ENCODE measurements at regions not wholly inside any gene's neighbourhood (a gene's known extent, or its start where the extent isn't known, plus 50 kb on each side); places are given as distances from the start of the nearest gene placed in this dataset.
A peak's percentile ranks its signal among the peaks of the same experiment; 100 is the strongest.

DNA sequence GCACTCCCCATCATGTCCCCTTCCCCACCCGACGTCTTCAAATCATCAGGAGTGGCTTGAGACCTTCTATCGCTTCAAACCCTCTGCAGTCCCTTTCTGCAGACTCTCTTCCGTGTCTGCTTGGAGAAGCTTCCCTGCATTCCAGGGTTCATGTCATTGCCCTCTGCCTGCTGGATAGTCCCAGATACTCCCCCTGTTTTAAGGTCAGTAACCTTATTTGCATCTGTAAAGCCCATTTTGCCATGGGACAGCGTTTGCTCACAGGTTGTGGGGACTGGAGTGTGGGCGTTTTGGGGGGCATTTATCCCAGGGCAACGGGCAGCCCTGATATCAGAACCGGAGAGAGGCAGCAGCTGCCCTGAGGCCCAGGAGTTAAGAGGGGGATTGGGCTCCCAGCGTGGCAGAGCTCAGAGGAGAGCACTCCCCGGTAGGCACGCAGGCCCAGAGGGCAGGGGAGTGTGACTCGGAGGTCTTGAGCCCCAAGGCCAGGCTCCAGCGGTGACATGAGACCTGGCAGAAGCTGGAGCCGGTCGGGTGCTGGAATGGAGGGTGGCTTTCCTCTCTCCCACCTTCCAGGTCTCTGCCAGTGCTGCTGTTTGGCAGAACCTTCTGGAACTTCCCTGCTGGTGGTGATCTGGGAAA, 73.8 kb downstream of the RTP5 start:
- no peak for DNase-seq

DNA sequence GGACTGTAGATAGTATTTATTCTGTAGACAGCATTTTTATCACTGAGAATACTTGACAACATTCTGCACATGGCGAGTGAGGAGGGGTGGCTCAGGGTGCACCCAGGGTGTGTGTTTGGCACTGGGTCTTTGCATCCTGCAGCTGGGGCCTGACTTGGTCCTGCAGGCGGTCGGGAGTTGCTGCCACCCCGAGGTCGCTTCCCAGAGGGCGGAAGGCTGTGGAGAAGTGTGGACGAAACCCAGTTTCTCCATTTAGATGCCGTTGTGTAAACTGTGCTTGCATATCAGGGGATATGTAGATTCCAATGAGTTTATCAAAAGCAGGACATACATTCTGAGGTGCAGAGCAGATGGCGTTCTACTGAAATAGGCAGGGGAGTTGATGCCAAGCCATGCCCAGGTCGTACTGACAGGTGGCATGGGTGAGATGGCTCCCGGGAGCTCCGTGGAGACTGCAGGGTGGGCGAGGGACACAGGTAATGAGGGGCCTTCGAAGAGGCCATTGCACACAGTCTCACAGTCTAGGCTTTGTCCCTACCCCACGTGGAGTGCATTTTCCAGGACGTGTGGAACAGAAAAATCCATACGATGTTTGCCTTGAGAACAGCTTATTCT, 74.5 kb downstream of the RTP5 start:
- no peak for DNase-seq

DNA sequence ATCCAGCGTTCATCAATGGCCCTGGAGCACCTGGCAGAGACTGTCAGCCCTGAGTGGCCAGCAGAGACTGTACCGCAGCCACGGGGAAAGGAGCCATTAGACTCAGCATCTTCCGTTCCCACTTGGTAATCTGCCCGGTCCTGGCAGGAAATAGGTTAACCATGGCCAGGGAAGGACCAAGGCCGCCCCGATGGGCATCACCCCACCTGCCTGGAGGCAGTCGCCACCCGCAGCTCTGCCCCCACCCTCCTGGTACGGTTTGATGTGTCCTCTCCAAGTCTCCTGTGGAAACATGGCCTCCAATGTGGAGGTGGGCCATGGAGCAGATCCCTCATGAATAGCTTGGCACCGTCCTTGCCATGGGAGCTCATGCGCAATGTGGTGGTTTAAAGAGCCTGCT, 75.3 kb downstream of the RTP5 start:
- no peak for DNase-seq

DNA sequence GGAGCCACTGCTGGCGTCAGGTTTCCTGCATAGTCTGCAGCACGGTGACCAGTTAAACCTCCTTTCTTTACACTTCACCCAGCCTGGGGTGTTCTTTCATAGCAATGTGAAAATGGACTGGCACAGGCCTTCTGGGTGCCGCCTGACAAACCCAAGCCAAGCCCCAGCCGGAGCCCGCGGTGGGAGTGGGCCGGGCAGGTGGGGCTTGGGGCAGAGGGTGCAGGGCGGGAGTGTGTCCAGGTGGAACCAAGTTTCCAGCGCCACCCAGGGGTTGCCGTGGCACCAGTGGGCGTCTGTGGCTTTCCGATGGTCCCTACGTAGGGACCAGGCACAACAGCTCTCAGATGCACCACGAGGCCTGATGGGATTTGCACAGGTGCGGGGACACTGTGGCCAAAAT, 75.8 kb downstream of the RTP5 start:
- DNase-seq: no peak

DNA sequence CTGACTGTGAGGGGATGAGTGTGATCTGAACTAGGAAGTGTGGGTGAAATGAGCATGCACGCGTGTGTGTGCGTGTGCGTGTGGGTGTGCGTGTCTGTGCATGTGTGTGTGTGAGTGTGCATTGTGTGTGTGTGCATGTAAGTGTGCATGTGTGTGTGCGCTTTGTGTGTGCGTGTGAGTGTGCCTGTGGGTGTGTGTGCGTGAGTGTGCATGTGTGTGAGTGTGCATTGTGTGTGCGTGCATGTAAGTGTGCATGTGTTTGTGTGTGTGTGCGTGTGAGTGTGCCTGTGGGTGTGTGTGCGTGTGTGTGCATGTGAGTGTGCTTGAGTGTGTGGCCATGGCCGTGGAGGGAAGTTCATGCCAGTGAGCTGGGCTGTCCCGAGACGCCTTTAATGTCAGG, 76.3 kb downstream of the RTP5 start:
- no peak for DNase-seq

DNA sequence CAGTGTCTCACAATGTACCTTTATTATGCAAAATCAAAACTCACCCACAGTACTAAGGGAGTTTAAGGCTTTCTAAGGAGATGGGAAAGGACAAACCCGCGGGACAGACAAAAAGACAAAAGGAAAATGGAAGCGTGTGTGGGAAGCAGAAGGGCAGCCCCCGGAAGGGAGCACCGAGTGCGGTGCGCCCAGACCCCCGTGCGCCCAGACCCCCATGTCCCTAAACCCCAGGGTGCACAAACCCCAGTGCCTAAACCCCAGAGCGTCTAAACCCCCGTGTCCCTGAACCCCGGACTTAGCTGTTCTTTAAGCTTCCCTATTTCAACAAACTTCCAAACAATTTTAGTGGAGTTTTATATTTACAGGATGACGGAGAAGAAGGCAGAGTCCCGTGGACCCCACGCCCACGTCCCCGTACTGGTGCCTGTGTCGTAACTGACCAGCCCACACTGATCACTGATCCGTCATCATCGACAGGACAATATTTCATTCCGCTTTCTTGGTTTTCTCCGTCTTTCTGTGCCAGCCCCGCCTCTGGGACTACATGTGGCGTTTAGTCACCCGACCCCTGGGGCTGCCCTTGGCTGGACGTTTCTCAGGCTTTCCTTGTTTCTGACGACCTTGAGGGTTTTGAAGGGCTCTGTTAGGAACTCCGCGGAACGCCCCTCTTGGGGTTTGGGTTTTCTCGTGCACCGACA, 76.9 kb downstream of the RTP5 start:
- DNase-seq: no peak

DNA sequence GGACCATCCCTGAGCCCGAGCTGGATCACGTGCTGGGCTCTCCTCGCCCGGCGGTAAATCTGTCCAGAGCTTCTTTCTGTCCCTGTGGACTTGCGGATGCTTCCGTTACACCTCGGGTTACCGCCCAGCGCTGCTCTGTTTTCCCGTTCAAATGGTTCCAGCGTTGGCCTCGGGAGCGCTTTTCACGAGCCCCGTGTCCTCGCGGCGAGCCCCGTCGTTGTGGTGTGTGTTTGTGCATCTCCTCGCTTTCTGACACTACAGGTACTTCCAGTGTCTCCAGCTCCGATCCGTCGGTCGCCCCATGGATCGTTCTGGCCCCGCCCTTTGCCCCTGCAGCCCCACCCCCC, 77.4 kb downstream of the RTP5 start:
- no peak for DNase-seq

DNA sequence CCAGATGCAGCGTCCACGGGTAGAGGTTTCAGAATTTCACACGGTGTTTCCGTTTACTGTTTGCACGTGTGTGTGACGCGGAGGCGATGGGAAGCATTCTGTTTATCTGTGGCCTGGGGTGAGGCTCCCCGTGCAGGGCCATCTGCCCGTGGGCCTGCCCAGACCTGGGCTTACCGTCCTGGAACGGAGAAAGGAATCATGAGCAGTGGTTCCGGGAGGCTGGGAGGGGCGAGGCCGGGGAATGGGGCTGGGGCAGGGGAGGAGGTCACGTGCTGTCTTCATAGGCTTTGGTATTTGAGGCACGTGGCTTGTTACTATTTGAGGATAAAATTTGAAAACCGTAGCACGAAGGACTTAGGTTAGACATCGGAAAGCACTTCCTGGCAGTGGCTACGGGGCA, 77.9 kb downstream of the RTP5 start:
- no peak for DNase-seq

DNA sequence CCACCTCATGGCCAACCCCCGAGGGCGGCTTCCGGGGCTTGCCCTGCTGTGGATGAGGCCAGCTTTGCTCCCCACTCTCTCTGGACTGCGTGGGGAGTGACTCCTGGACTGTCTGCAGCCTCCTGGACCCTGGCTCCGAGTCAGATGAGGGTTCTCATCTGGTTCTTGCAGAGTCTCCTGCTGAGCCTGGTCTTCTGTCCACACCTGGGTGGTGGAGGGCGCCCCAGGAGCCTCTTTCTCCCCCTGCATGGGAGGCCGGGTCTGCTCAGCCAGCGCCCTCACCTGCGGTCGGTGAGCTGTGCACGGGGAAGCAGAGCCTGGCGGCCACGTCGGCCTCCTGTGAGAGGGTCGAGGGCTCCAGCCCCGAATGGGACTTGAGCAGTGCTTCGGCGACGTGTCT, 78.3 kb downstream of the RTP5 start:
- DNase-seq: no peak

DNA sequence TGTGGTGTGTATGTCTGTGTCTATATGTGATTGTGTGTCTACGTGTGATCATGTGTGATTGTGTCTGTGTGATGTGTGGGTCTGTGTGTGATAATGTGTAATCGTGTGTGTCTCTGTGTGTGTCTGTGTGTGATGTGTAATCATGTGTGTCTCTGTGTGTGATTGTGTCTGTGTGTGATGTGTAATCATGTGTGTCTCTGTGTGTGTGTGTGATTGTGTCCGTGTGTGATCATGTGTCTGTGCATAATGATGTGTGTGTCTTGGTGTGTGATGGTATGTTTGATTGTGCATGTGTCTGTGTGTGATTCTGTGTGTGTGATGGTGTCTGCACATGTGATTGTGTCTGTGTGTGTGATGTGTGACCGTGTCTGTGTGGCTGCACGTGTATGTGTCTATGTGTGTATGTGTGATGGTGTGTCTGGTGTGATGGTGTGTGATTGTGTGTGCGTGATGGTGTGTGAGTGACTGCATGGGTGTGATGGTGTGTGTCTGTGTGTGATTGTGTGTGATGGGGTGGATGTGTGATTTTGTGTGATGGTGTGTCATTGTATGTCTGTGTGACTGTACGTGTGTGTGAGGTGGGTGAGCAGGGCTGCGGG, 78.9 kb downstream of the RTP5 start:
- DNase-seq: no peak

DNA sequence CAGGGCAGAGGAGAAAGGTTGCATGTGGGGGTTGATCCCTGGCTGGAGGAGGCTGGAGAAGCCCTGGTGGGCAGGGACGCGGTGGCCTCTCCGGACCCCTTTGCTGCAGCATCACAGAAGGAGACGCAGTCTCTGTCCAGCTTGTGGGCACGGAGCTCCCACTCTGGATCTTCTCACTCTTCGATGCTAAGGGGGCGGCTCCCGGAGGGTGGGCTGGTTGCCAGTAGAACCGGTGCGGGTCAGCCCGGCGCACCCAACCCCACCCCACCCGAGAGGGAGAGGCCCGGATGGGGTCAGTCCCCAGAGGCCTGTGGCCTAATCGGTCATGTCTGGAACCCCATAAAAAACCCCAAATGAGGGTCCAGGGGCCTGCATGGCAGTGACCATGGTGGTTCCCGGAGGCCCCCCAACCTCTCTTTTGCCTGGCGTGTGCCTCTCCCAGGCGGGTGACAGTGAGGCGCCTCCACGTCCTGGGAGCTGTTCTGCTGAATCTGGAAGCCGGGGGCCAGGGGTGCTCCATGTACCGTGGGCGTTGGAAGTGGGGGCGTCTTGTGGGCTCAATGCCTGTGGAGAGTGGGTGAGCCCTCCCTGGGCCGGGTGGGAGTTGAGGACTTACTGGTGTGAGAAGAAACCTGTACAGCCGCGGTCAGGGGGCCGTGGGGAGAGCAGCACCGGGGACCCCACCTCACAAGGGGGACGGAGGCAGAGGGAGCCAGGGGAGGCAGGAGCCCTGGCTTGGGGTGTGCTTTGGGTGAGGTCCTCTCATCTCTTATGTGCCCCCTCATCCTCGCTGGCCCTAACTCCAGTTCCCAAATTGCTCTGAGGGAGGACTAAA, 79.6 kb downstream of the RTP5 start:
- DNase-seq: no peak

DNA sequence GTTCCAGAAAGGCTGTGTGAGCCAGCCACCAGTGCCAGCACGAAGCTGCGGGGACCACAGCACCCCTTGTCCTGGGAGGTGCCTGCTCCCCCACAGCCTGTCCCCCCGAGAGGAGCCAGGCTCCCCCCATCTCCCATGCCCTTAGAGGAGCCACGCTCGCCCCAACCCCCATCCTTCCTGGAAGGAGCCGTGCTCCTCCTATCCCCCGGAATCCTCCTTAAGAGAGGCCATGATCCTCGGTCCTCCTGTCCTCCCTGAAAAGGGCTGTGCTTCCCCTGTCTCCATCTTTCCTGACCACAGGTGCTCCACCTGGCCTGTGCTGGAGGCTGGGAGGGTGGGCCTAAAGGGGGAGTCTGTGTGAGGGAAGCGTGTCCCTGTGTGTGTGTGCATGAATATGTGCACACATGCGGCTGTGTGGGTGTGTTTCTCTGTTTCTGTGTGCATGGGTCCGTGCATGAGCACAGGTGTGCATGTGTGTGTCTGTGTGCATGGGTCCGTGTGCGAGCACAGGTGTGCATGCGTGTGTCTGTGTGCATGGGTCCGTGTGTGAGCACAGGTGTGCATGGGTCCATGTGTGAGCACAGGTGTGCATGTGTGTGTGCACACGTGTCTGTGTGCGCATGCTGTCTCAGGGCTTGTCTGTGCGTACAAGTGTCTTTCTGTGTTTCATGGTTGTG, 80.3 kb downstream of the RTP5 start:
- DNase-seq: no peak

DNA sequence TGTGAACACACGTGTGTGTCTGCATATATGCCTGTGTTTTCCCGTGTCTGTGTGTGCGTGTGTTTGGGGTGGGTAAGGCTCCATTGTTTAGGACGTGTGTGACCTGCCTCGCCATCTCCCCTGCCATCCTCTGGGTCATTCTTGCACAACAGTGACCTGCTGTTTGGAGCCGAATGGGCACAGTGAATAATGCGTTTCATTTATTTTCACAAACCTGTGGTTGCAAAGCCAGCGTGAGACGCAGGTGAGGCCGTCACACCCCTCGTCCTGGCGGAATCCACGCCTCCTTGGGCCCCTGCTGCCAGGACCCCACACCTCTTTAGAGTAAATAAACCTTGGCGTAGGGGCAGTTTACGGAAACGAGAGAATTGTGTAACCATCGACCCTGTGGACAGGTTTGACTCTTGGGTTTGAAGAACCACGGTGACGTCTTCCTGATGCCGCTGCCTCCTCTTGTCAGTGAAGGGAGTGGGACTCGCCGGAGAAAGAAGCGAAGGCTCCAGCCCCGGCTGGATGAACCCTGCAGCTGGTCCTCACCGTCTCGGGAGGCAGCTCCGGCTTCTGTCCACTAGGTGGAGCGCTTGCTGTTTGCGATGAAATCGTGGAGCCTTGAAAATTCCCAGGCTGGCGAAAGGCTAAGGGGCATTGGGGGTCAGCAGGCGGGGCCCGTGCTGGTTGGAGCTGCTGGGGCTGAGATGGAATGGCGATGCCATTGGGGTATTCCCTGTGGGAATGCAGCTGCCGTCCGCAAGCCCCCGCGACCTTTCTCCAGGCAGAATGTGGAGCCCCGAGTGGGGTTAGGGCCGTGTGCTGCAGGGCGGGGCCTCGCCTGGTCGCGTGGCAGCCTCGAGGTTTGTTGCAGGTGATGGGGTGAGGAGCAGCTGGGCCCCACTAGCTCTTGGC, 81.1 kb downstream of the RTP5 start:
- DNase-seq: peak; percentile 91

DNA sequence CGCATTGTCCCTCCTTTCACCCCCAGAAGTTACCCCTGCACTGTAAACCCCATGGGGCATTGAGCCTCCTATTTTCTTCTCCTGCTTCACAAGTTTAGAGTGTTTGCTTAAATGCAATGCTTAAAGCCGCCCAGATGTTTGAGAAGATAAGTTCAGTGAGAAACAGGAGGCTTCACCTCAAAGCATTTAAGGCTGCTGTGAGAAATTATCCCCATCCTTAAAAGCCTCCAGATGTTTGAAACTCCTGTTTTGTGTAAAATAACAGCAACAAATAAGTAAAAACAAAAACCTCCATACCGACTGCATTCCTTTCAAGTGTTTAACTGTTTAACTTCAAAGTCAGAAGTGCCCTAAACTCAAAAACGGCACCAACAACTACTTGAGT, 81.8 kb downstream of the RTP5 start:
- no peak for DNase-seq

DNA sequence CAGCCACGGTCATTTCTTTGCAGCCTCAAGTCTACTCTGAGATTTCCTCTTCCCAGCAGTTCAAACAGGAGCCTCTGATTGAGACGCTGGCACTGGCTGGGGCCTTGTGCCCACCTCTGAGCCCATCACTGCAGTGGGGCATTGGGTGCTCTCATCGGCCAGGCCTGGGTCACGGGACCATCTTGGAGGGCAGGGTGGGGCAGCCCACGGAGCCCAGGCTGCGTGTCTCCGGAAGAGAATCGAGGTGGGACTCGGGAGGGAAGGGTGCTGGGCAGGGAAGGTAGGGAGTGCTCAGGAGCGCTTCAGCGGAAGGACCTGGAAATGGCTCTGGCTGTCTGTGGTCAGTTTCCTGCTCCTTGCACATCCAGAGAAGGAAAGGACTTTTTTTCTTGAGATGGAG, 82.4 kb downstream of the RTP5 start:
- DNase-seq: no peak

DNA sequence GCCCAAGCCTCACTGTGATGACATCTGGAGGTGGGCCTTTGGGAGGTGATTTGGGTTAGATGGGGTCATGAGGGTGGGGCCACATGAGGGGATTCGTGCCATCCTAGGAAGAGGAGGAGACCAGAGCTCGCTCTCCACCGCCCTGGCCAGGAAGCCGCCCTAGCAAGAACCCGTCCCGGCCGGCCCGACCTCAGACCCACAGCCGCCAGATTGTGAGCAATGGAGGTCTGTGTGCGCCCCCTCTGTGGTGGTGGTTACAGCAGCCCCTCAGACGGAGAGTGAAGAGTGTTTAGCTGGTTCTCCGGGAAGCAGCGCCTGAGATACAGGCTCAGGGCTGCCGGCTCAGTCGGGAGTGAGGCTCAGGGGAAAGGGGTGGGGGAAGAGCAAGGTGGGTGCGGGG, 83.3 kb downstream of the RTP5 start:
- DNase-seq: no peak

DNA sequence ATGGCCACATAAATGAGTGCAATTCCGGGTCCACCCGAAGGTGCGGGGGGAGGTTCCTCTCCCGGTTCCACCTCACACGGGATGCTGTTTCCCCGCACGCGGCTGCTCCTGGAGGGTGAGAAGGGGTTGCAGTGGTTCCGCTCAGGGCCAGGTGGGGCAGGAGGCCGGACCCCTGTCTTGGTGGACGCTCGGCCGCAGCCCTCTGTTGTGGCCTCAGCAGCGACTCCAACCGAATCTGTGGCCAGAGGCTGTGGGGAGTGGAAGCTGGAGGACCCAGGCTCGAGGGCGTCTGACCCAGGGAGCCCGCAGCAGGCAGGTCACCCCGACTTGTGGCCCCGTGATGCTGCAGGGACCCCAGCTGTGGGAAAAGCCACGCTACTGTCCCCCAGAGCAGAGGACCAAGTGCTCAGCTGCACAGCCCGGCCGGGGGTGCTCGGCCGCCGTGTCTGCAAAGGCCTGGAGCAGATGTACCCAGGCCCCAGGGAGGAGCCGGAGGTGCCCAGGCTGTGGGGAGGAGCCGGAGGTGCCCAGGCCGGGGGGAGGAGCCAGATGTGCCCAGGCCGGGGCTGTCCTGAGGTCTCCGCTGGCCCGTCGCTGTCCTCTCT, 83.9 kb downstream of the RTP5 start:
- DNase-seq: no peak

DNA sequence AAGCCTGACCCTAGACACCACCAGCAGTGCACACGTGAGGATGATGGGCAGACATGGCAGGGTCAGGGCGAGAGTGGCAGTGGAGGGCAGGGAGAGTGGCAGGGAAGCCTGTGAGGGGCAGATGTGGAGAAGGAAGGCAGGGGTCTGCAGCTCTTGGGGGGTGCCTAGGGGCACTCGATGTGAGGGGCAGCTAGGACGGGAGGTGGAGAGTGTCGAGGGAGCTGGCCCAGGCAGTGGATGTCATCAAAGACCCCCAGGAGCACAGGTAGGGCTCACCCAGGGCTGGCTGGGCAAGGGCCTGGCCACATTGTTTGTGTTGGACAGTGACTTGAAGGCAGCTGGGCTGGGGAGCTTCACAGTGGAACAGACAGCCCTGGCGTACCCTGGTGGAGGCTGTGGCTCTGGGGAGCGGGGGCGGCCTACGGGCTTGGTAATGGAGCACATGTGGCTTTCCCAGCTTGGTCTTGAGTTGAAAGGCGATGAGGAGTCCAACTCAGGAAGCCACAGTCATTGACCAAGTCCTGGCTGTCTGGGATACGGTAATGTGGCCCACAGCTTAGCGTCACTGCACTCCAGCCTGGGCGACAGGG, 87.1 kb downstream of the RTP5 start:
- no peak for DNase-seq

DNA sequence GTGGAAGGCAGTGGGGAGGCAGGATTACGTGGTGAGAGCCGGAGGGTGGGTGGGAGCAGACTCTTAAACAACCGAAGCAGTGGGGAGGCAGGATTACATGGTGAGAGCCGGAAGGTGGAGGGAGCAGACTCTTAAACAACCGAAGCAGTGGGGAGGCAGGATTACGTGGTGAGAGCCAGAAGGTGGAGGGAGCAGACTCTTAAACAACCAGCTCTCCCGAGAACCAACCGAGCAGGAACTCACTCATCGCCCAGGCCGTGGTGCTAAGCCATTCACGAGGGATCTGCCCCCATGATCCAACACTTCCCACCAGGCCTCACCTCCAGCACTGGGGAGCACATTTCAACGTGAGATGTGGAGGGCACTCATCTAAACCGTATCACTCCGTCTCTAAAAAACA, 87.7 kb downstream of the RTP5 start:
- no peak for DNase-seq

DNA sequence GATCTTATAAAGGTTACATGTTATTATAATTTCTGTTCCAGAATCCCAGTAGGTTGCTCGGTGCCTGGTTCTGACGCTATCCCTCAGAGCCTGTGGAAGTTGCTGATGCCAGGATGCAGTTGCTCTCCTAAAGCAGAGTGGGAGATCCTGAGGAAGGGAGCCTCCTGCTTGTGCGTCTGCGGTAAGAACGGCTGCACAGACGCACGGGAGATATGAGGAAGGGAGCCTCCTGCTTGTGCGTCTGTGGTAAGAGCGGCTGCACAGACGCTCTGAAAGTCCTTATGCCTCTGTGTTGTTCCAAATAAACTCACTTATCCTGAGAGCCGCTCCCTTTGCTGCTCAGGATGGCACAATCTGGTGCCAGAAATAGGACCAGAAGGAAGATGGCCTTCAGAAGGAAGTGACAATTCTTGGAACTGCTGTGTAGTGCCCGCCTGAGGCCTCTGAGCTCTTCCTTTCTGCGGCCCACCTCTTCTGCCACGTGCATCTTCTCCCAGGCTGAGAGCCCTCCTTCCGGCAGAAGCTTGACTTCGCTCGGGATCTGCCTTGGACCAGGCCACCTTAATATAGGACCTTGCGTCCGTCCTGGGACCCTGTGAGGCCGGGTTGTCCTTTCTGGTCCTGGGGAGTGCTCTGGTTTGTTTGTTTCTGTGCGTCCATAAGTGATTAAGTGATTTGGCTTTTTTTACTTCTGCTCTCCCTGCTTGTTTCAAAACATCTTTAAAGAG, 89.5 kb downstream of the RTP5 start:
- no peak for DNase-seq

Measured in islet precursor cell (in vitro differentiated cells).